ENCODE measurements at regions not wholly inside any gene's neighbourhood (a gene's known extent, or its start where the extent isn't known, plus 50 kb on each side); places are given as distances from the start of the nearest gene placed in this dataset.

- in situ Hi-C loops (cut with HindIII; ENCODE audit: low pct_unique_long_range_greater_than_20kb, low sequenced_read_pairs), result no loop called here
- DNase-seq (ENCODE audit: low read depth), result no peak
Measured at GRCh38 chr1:30260318-30260717, 463.1 kb downstream of the MATN1 start.

- in situ Hi-C loops (cut with HindIII; ENCODE audit: low pct_unique_long_range_greater_than_20kb, low sequenced_read_pairs), result no loop called here
- DNase-seq (ENCODE audit: low read depth), result no peak
Measured at GRCh38 chr1:30259631-30260030, 463.8 kb downstream of the MATN1 start.

- in situ Hi-C loops (cut with HindIII; ENCODE audit: low pct_unique_long_range_greater_than_20kb, low sequenced_read_pairs), result no loop called here
- no peak for DNase-seq (ENCODE audit: low read depth)
Measured at GRCh38 chr1:30258876-30259275, 464.5 kb downstream of the MATN1 start.

- no peak for DNase-seq (ENCODE audit: low read depth)
- in situ Hi-C loops (cut with HindIII; ENCODE audit: low pct_unique_long_range_greater_than_20kb, low sequenced_read_pairs), result no loop called here
Measured at GRCh38 chr1:30258471-30258870, 464.9 kb downstream of the MATN1 start.

- no peak for DNase-seq (ENCODE audit: low read depth)
- in situ Hi-C loops (cut with HindIII; ENCODE audit: low pct_unique_long_range_greater_than_20kb, low sequenced_read_pairs), result no loop called here
Measured at GRCh38 chr1:30257742-30258380, 465.5 kb downstream of the MATN1 start.

- no peak for DNase-seq (ENCODE audit: low read depth)
- in situ Hi-C loops (cut with HindIII; ENCODE audit: low pct_unique_long_range_greater_than_20kb, low sequenced_read_pairs), result no loop called here
Measured at GRCh38 chr1:30257322-30257721, 466.1 kb downstream of the MATN1 start.

- in situ Hi-C loops (cut with HindIII; ENCODE audit: low pct_unique_long_range_greater_than_20kb, low sequenced_read_pairs), result no loop called here
Measured at GRCh38 chr1:30256911-30257310, 466.5 kb downstream of the MATN1 start.

GRCh38 chr1:30255111-30255724 lies 468.2 kb downstream of the MATN1 start:
- in situ Hi-C loops (cut with HindIII; ENCODE audit: low pct_unique_long_range_greater_than_20kb, low sequenced_read_pairs), result no loop called here
- DNase-seq (ENCODE audit: low read depth), result no peak

More at GRCh38 chr1:30256911-30257310, 466.5 kb downstream of the MATN1 start:
- DNase-seq (ENCODE audit: low read depth), result no peak

GRCh38 chr1:30253807-30254440 lies 469.5 kb downstream of the MATN1 start:
- no peak for DNase-seq (ENCODE audit: low read depth)
- in situ Hi-C loops (cut with HindIII; ENCODE audit: low pct_unique_long_range_greater_than_20kb, low sequenced_read_pairs), result no loop called here

GRCh38 chr1:30253361-30253760 lies 470.0 kb downstream of the MATN1 start:
- no peak for DNase-seq (ENCODE audit: low read depth)
- in situ Hi-C loops (cut with HindIII; ENCODE audit: low pct_unique_long_range_greater_than_20kb, low sequenced_read_pairs), result no loop called here

GRCh38 chr1:30250984-30251850 lies 472.2 kb downstream of the MATN1 start:
- in situ Hi-C loops (cut with HindIII; ENCODE audit: low pct_unique_long_range_greater_than_20kb, low sequenced_read_pairs), result no loop called here
- no peak for DNase-seq (ENCODE audit: low read depth)

GRCh38 chr1:30250338-30250983 lies 472.9 kb downstream of the MATN1 start:
- DNase-seq (ENCODE audit: low read depth), result no peak
- in situ Hi-C loops (cut with HindIII; ENCODE audit: low pct_unique_long_range_greater_than_20kb, low sequenced_read_pairs), result no loop called here

GRCh38 chr1:30249446-30250337 lies 473.7 kb downstream of the MATN1 start:
- in situ Hi-C loops (cut with HindIII; ENCODE audit: low pct_unique_long_range_greater_than_20kb, low sequenced_read_pairs), result no loop called here
- no peak for DNase-seq (ENCODE audit: low read depth)

GRCh38 chr1:30248774-30249173 lies 474.6 kb downstream of the MATN1 start:
- no peak for DNase-seq (ENCODE audit: low read depth)
- in situ Hi-C loops (cut with HindIII; ENCODE audit: low pct_unique_long_range_greater_than_20kb, low sequenced_read_pairs), result no loop called here

GRCh38 chr1:30248373-30248772 lies 475.0 kb downstream of the MATN1 start:
- in situ Hi-C loops (cut with HindIII; ENCODE audit: low pct_unique_long_range_greater_than_20kb, low sequenced_read_pairs), result no loop called here
- DNase-seq (ENCODE audit: low read depth), result no peak

- DNase-seq (ENCODE audit: low read depth), result no peak
- in situ Hi-C loops (cut with HindIII; ENCODE audit: low pct_unique_long_range_greater_than_20kb, low sequenced_read_pairs), result no loop called here
Measured at GRCh38 chr1:30244801-30245200, 478.6 kb downstream of the MATN1 start.

- in situ Hi-C loops (cut with HindIII; ENCODE audit: low pct_unique_long_range_greater_than_20kb, low sequenced_read_pairs), result no loop called here
- no peak for DNase-seq (ENCODE audit: low read depth)
Measured at GRCh38 chr1:30242722-30243457, 480.5 kb downstream of the MATN1 start.
